ENCODE measurements at regions not wholly inside any gene's neighbourhood (a gene's known extent, or its start where the extent isn't known, plus 50 kb on each side); places are given as distances from the start of the nearest gene placed in this dataset.
"Not testable (repeated sequence)": the region's sequence is repeated elsewhere in the genome, so short reads cannot be mapped to it uniquely, and the experiment has no call there.

DNA sequence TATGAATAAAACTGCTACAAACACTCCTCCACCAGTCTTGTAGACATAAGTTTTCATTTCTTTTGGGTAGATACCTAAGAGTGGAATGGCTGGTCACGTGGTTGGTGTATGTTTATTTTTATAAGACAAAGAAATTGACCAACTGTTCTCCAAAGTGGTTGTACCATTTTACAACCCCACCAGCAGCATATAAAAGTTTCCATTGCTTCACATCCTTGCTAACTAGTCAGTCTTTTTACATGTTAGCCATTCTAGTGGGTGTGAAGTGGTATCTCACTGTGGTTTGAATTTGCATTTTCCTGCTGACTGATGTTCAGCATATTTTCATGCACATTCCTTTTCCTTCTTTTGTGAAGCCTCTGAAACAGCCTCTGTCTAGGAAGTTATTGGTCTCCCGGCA lies 76.2 kb upstream of the ADGRG2 start:
- TF ChIP-seq, protein P1, sequence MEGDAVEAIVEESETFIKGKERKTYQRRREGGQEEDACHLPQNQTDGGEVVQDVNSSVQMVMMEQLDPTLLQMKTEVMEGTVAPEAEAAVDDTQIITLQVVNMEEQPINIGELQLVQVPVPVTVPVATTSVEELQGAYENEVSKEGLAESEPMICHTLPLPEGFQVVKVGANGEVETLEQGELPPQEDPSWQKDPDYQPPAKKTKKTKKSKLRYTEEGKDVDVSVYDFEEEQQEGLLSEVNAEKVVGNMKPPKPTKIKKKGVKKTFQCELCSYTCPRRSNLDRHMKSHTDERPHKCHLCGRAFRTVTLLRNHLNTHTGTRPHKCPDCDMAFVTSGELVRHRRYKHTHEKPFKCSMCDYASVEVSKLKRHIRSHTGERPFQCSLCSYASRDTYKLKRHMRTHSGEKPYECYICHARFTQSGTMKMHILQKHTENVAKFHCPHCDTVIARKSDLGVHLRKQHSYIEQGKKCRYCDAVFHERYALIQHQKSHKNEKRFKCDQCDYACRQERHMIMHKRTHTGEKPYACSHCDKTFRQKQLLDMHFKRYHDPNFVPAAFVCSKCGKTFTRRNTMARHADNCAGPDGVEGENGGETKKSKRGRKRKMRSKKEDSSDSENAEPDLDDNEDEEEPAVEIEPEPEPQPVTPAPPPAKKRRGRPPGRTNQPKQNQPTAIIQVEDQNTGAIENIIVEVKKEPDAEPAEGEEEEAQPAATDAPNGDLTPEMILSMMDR (conservative IDR thresholded peaks at IDR 0.05), result no peak
- H3K27ac ChIP-seq, result no peak overlapping the region

- TF ChIP-seq ZFX (IDR thresholded peaks at IDR 0.05), result no peak
- TF ChIP-seq, protein P1 (conservative IDR thresholded peaks at IDR 0.05), result no peak
- no peak overlapping the region for H3K27ac ChIP-seq
Measured at GRCh38 chrX:19202171-19202570, 79.9 kb upstream of the ADGRG2 start.

GRCh38 chrX:19204636-19205035 lies 82.4 kb upstream of the ADGRG2 start:
- no peak overlapping the region for H3K27ac ChIP-seq
- TF ChIP-seq, protein P1 (conservative IDR thresholded peaks at IDR 0.05), result no peak
- no peak for TF ChIP-seq ZFX (IDR thresholded peaks at IDR 0.05)

GRCh38 chrX:19212037-19212436 lies 89.8 kb upstream of the ADGRG2 start:
- no peak overlapping the region for H3K27ac ChIP-seq
- TF ChIP-seq, protein P1 (conservative IDR thresholded peaks at IDR 0.05), result no peak
- TF ChIP-seq ZFX (IDR thresholded peaks at IDR 0.05), result no peak

DNA sequence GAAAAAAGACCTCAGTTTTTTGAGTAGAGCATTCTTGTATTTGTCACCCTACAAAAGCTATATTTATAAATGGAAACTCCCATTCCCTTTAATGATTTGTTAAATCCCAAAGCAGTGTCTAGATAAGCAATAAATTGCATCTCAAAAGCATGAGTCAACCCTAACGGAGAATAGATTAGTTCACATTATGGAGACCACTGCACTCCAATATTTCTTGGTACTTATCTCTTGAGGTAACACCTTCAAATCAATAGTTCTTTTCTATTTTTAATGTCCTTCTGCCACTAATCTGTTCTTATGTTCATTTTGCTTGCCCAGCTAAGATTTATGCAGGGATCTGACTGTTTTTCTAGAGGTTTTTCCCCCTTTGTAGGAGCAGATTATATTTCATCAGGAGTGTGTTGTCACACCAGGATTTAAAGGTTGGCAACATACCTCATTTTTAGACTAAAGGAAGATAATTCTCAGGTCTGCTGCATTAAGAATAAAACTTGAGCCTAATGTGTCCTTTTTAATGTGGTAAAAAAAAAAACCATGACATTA lies 91.4 kb upstream of the ADGRG2 start:
- no peak overlapping the region for H3K27ac ChIP-seq
- TF ChIP-seq, protein P1 (conservative IDR thresholded peaks at IDR 0.05), result no peak
- TF ChIP-seq ZFX (IDR thresholded peaks at IDR 0.05), result no peak

- H3K27ac ChIP-seq, result no peak overlapping the region
- no peak for TF ChIP-seq ZFX (IDR thresholded peaks at IDR 0.05)
- TF ChIP-seq, protein P1 (conservative IDR thresholded peaks at IDR 0.05), result no peak
Measured at GRCh38 chrX:19214311-19214710, 92.0 kb upstream of the ADGRG2 start.

- TF ChIP-seq ZFX (IDR thresholded peaks at IDR 0.05), result no peak
- TF ChIP-seq, protein P1 (conservative IDR thresholded peaks at IDR 0.05), result no peak
- no peak overlapping the region for H3K27ac ChIP-seq
Measured at GRCh38 chrX:19225909-19226308, 103.6 kb upstream of the ADGRG2 start.

- not testable (repeated sequence) for H3K27ac ChIP-seq
Measured at GRCh38 chrX:19229896-19230295, 107.6 kb upstream of the ADGRG2 start.
